OCI-LY7 (cell line): ENCODE measurements at regions not wholly inside any gene's neighbourhood (a gene's known extent, or its start where the extent isn't known, plus 50 kb on each side); places are given as distances from the start of the nearest gene placed in this dataset.

ENCODE experiments used
- BruUV-seq: library from RNA; stranded (reverse); fragments of 400-500 nt; replicated peaks from 2 replicates; lab custom pipeline; 2021; lab: Mats Ljungman, UMichigan
- CTCF ChIA-PET: fragments of 300-600 bp; sonication (Branson Sonifier 250); formaldehyde crosslinking; loops from one replicate; lab custom pipeline; 2022; ENCODE audit warnings: antibody characterized with exemption; ENCODE audit not compliant: unreplicated experiment; lab: Charles Lee
- POLR2A ChIA-PET: fragments of 300-600 bp; sonication (Branson Sonifier 250); formaldehyde crosslinking; loops from one replicate; lab custom pipeline; 2022; ENCODE audit warnings: antibody characterized with exemption; lab: Charles Lee
- DNase-seq: peaks from one replicate; pipeline ENCODE4 v3.0.0-alpha.2; 2015; ENCODE audit warnings: low spot score
- H2AFZ ChIP-seq: fragments of 200-600 bp; sonication (generic), shearing (Covaris generic); 2 replicates; pipeline ENCODE4 v1.6.1; 2014; ENCODE audit warnings: mild to moderate bottlenecking, antibody characterized with exemption, low read length, moderate library complexity
- H3K27ac ChIP-seq: fragments of 200-600 bp; sonication (generic); 2 replicates; pipeline ENCODE4 v1.5.1; 2014; ENCODE audit warnings: mixed run types, low read depth, mild to moderate bottlenecking, moderate library complexity, low read length, inconsistent platforms; ENCODE audit not compliant: poor library complexity, severe bottlenecking
- H3K36me3 ChIP-seq: fragments of 200-600 bp; sonication (generic); 2 replicates; pipeline ENCODE4 v1.6.1; 2014; ENCODE audit warnings: mild to moderate bottlenecking, antibody characterized with exemption, low read length, moderate library complexity, mixed read lengths; ENCODE audit not compliant: insufficient read depth
- H3K4me1 ChIP-seq: fragments of 200-600 bp; sonication (generic); 2 replicates; pipeline ENCODE4 v1.5.1; 2014; ENCODE audit warnings: mild to moderate bottlenecking, low read length; ENCODE audit not compliant: insufficient read depth, poor library complexity, severe bottlenecking
- H3K4me2 ChIP-seq: fragments of 200-600 bp; sonication (generic); 2 replicates; pipeline ENCODE4 v1.6.1; 2014; ENCODE audit warnings: mild to moderate bottlenecking, low read length
- H3K4me3 ChIP-seq: fragments of 200-600 bp; sonication (generic); 2 replicates; pipeline ENCODE4 v1.5.1; 2014; ENCODE audit warnings: mild to moderate bottlenecking, low read depth, low read length; ENCODE audit not compliant: poor library complexity, severe bottlenecking
- H3K79me2 ChIP-seq: fragments of 200-600 bp; sonication (generic); 2 replicates; pipeline ENCODE4 v1.6.1; 2016; ENCODE audit warnings: low read depth, mild to moderate bottlenecking, low read length, moderate library complexity, mixed read lengths; ENCODE audit not compliant: insufficient read depth
- H3K9me2 ChIP-seq: fragments of 200-600 bp; sonication (generic); 2 replicates; pipeline ENCODE4 v1.6.1; 2016; ENCODE audit warnings: mild to moderate bottlenecking, low read length, mixed read lengths; ENCODE audit not compliant: insufficient read depth
- H3K9me3 ChIP-seq: fragments of 200-600 bp; sonication (generic); 2 replicates; pipeline ENCODE4 v1.6.1; 2014; ENCODE audit warnings: mild to moderate bottlenecking, mixed run types, low read length, mixed read lengths
- H4K20me1 ChIP-seq: fragments of 200-600 bp; sonication (generic); 2 replicates; pipeline ENCODE4 v1.6.1; 2014; ENCODE audit warnings: mild to moderate bottlenecking, antibody characterized with exemption, low read length, moderate library complexity, mixed read lengths; ENCODE audit not compliant: insufficient read depth
- EZH2phosphoT487 ChIP-seq: fragments of 200-600 bp; sonication (generic); IDR thresholded peaks from 2 replicates; pipeline ENCODE4 v1.6.1; 2018; ENCODE audit warnings: low read depth, borderline replicate concordance, mild to moderate bottlenecking, mixed run types, antibody characterized with exemption, low read length, moderate library complexity, mixed read lengths
- intact Hi-C: fragments of 100-400 bp; cut with micrococcal nuclease; formaldehyde crosslinking; loops from one replicate; pipeline ENCODE4 v1.10.0; 2022; ENCODE audit not compliant: unreplicated experiment
- TF ChIP-seq, protein P1 (sequence below): fragments of 200-600 bp; sonication (generic); conservative IDR thresholded peaks from 2 replicates; pipeline ENCODE4 v1.5.1; 2014; ENCODE audit warnings: mild to moderate bottlenecking, antibody characterized with exemption, low read length, moderate library complexity, mixed read lengths

DNA sequence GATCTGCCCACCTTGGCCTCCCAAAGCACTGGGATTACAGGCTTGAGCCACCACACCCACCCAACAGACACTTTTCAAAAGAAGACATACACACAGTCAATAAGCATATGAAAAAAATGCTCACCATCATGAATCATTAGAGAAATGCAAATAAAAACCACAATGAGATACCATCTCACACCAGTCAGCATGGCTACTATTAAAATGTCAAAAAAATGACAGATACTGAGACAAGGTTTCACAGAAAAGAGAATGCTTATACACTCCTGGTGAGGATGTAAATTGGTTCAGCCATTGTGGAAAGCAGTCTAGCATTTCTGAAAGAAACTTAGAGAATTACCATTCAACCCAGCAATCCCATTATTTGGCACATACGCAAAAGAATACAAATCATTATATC lies 1947.2 kb downstream of the SUCLG1 start:
- H3K9me2 ChIP-seq = no peaks in the 10 kb centered on the region
- intact Hi-C loops = no loop called here
- TF ChIP-seq EZH2phosphoT487 = no peak
- TF ChIP-seq, protein P1, sequence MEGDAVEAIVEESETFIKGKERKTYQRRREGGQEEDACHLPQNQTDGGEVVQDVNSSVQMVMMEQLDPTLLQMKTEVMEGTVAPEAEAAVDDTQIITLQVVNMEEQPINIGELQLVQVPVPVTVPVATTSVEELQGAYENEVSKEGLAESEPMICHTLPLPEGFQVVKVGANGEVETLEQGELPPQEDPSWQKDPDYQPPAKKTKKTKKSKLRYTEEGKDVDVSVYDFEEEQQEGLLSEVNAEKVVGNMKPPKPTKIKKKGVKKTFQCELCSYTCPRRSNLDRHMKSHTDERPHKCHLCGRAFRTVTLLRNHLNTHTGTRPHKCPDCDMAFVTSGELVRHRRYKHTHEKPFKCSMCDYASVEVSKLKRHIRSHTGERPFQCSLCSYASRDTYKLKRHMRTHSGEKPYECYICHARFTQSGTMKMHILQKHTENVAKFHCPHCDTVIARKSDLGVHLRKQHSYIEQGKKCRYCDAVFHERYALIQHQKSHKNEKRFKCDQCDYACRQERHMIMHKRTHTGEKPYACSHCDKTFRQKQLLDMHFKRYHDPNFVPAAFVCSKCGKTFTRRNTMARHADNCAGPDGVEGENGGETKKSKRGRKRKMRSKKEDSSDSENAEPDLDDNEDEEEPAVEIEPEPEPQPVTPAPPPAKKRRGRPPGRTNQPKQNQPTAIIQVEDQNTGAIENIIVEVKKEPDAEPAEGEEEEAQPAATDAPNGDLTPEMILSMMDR = no peak

DNA sequence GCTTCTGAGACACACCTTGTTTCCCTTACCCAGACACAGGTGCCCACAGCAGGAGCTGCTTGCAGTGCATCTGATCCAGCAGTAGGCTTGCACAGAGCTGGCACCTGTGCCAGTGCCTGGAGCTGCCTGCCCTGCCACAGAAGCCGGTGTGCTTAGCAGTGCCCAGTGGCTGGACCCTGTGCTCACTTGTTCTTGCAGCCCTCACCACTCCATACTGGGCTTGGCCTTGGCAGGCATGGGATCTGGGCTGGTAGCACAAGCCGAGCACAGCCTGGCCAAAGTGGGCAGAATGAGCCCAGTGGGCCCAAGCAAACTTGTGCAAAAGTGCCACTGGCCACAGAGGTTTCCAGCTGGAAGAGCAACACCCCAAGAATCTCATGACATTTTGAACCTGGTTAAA lies 1950.4 kb downstream of the SUCLG1 start:
- POLR2A ChIA-PET = no interaction called here
- no peak overlapping the region for H2AFZ ChIP-seq
- H3K4me2 ChIP-seq = no peak overlapping the region
- intact Hi-C loops = no loop called here
- no peak overlapping the region for H3K4me3 ChIP-seq
- no peaks in the 10 kb centered on the region for H3K9me2 ChIP-seq
- no TSS peak for BruUV-seq
- H4K20me1 ChIP-seq = no peaks in the 10 kb centered on the region
- H3K4me1 ChIP-seq = no peaks in the 10 kb centered on the region
- no peaks in the 10 kb centered on the region for H3K9me3 ChIP-seq
- H3K36me3 ChIP-seq = no peaks in the 10 kb centered on the region
- H3K27ac ChIP-seq = no peak overlapping the region
- H3K79me2 ChIP-seq = no peaks in the 10 kb centered on the region
- no peak for DNase-seq
- CTCF ChIA-PET = no interaction called here
- TF ChIP-seq, protein P1 = no peak
- no peak for TF ChIP-seq EZH2phosphoT487

More for the DNA sequence above, 1947.2 kb downstream of the SUCLG1 start:
- no peaks in the 10 kb centered on the region for H3K79me2 ChIP-seq
- BruUV-seq = no TSS peak
- no peak overlapping the region for H2AFZ ChIP-seq
- H3K4me1 ChIP-seq = no peaks in the 10 kb centered on the region
- no peaks in the 10 kb centered on the region for H3K9me3 ChIP-seq
- no peak for DNase-seq
- H3K36me3 ChIP-seq = no peaks in the 10 kb centered on the region
- no peak overlapping the region for H3K4me2 ChIP-seq
- ChIA-PET POLR2A (no interaction called here), CTCF (no interaction called here)
- H4K20me1 ChIP-seq = no peaks in the 10 kb centered on the region
- H3K4me3 ChIP-seq = no peak overlapping the region
- no peak overlapping the region for H3K27ac ChIP-seq

DNA sequence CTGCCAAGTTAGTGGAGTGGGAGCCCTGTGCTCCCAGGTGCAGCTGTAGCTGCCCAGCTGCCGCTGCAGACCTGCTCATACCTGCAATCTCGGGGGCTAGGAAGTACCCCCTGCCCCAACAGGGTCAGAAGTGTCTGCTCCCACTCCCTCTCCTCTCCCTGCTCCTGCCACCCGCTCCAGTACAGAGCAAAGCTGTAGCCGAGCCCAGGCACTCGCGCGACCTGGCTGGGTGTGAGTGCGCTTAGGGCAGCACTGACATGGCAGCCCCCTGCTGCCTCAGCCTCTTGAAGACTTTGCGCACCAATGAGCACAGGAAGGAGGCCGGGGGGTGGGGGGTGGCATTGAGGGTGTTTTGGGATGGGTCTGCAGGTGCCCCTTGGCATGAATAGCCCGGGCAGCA lies 1951.4 kb downstream of the SUCLG1 start:
- no TSS peak for BruUV-seq
- H4K20me1 ChIP-seq = no peaks in the 10 kb centered on the region
- H3K36me3 ChIP-seq = no peaks in the 10 kb centered on the region
- no peak overlapping the region for H3K27ac ChIP-seq
- no peaks in the 10 kb centered on the region for H3K9me2 ChIP-seq
- TF ChIP-seq EZH2phosphoT487 = no peak
- TF ChIP-seq, protein P1 = no peak
- H3K4me2 ChIP-seq = no peak overlapping the region
- DNase-seq = no peak
- H3K4me3 ChIP-seq = no peak overlapping the region
- intact Hi-C loops = no loop called here
- H3K79me2 ChIP-seq = no peaks in the 10 kb centered on the region
- ChIA-PET POLR2A (interaction anchor here (0.6 kb wide), 1 partner anchor 145 kb away, joined by 3 read pairs; no protein-coding TSS in a partner anchor), CTCF (no interaction called here)
- H3K9me3 ChIP-seq = no peaks in the 10 kb centered on the region
- no peaks in the 10 kb centered on the region for H3K4me1 ChIP-seq
- no peak overlapping the region for H2AFZ ChIP-seq
